ENCODE measurements at regions not wholly inside any gene's neighbourhood (a gene's known extent, or its start where the extent isn't known, plus 50 kb on each side); places are given as distances from the start of the nearest gene placed in this dataset.
"Not testable (repeated sequence)": the region's sequence is repeated elsewhere in the genome, so short reads cannot be mapped to it uniquely, and the experiment has no call there.

DNA sequence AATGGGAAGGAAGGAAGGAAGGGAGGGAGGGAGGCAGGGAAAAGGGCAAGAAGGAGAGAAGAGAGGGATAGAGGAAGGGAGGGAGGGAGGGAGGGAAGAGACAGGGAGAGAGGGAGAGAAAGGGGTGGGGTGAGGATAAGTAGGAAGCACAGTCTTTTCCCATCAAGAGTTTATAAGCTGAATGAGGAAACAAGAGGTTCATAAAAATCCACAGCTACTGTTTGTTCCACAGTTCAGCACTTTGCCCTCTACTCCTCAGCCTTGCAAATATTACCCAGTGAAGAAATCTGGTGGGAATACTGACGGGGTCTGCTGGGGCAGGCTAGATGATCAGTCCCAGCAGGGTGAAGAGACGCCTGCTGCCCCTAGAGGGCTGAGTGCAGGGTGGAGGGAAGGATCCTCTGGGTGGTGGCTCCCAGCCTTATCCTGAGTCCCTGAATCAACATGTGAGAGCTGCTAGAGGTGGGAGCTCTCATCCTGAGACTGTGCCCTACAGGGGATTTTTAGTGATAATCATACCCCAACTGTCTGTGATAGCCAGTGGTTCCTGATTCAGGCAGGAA, 233.9 kb upstream of the NBPF12 start:
- TF ChIP-seq, protein P1, sequence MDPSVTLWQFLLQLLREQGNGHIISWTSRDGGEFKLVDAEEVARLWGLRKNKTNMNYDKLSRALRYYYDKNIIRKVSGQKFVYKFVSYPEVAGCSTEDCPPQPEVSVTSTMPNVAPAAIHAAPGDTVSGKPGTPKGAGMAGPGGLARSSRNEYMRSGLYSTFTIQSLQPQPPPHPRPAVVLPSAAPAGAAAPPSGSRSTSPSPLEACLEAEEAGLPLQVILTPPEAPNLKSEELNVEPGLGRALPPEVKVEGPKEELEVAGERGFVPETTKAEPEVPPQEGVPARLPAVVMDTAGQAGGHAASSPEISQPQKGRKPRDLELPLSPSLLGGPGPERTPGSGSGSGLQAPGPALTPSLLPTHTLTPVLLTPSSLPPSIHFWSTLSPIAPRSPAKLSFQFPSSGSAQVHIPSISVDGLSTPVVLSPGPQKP (IDR thresholded peaks at IDR 0.05; ENCODE audit: borderline replicate concordance, low read depth, low read length), result not testable (repeated sequence)
- TF ChIP-seq, protein P2, sequence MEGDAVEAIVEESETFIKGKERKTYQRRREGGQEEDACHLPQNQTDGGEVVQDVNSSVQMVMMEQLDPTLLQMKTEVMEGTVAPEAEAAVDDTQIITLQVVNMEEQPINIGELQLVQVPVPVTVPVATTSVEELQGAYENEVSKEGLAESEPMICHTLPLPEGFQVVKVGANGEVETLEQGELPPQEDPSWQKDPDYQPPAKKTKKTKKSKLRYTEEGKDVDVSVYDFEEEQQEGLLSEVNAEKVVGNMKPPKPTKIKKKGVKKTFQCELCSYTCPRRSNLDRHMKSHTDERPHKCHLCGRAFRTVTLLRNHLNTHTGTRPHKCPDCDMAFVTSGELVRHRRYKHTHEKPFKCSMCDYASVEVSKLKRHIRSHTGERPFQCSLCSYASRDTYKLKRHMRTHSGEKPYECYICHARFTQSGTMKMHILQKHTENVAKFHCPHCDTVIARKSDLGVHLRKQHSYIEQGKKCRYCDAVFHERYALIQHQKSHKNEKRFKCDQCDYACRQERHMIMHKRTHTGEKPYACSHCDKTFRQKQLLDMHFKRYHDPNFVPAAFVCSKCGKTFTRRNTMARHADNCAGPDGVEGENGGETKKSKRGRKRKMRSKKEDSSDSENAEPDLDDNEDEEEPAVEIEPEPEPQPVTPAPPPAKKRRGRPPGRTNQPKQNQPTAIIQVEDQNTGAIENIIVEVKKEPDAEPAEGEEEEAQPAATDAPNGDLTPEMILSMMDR (conservative IDR thresholded peaks at IDR 0.05; ENCODE audit: low read depth, low read length), result not testable (repeated sequence)
- TF ChIP-seq, protein P3, sequence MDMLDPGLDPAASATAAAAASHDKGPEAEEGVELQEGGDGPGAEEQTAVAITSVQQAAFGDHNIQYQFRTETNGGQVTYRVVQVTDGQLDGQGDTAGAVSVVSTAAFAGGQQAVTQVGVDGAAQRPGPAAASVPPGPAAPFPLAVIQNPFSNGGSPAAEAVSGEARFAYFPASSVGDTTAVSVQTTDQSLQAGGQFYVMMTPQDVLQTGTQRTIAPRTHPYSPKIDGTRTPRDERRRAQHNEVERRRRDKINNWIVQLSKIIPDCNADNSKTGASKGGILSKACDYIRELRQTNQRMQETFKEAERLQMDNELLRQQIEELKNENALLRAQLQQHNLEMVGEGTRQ (IDR thresholded peaks at IDR 0.05; ENCODE audit: low read depth, low read length), result not testable (repeated sequence)
- not testable (repeated sequence) for TF ChIP-seq RCOR1 (IDR thresholded peaks at IDR 0.05; ENCODE audit: insufficient replicate concordance, low read length); POLR2A (IDR thresholded peaks at IDR 0.05; ENCODE audit: low read depth, low read length); RAD21 (IDR thresholded peaks at IDR 0.05; ENCODE audit: low read length); FOS (IDR thresholded peaks at IDR 0.05; ENCODE audit: low read depth, low read length); CHD1 (IDR thresholded peaks at IDR 0.05; ENCODE audit: low read depth, low read length); CEBPB (IDR thresholded peaks at IDR 0.05; ENCODE audit: low read depth, low read length); MAZ (IDR thresholded peaks at IDR 0.05; ENCODE audit: borderline replicate concordance, low read depth, low read length); BHLHE40 (IDR thresholded peaks at IDR 0.05; ENCODE audit: low read depth, low read length); NFE2L2 (IDR thresholded peaks at IDR 0.05; ENCODE audit: low read depth, low read length)
